Effector CD4-positive, alpha-beta T cell (primary cell): ENCODE measurements at regions not wholly inside any gene's neighbourhood (a gene's known extent, or its start where the extent isn't known, plus 50 kb on each side); places are given as distances from the start of the nearest gene placed in this dataset.

Experiments
- DNase-seq: peaks from one replicate; pipeline ENCODE4 v3.0.0-alpha.2; 2020

DNA sequence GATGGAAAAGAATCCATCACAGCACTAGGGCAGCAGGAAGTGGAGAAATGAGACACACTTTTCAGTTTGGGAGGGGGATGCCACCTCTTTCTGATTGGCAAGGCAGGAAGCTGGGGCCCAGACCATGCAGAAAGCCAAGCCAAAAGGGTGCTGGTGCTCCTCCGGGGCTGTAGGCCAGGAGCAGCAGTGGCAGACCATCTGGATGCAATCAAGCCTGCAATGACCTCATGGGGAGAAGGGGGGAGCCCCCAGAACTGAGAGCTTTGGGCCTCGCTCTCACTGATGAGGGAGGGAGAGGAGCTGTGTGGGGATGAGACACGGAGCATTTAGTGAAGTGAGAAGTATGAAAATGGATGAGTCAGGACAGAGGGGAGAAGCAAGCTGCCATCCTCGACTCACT lies 141.3 kb upstream of the NALF2 start:
- no peak for DNase-seq

DNA sequence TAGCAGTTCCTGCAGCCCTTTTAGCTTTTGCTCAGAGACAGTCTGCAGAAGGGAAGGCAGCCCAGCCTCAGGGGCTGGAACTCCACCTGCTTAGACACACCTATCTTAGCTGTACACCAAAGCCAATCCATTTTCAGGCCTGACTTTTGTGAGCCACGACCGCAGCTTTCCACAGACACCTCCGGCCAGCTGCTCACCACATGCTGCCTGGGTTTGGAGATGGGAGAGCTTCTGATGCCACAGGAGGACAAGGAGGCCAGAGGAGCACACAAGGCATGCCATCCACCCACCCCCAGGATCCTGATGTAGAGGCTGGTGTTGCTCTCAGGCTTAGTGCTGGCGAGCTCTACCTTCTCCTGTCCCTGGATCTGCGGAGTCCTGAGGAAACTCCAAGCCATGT lies 141.8 kb upstream of the NALF2 start:
- no peak for DNase-seq

DNA sequence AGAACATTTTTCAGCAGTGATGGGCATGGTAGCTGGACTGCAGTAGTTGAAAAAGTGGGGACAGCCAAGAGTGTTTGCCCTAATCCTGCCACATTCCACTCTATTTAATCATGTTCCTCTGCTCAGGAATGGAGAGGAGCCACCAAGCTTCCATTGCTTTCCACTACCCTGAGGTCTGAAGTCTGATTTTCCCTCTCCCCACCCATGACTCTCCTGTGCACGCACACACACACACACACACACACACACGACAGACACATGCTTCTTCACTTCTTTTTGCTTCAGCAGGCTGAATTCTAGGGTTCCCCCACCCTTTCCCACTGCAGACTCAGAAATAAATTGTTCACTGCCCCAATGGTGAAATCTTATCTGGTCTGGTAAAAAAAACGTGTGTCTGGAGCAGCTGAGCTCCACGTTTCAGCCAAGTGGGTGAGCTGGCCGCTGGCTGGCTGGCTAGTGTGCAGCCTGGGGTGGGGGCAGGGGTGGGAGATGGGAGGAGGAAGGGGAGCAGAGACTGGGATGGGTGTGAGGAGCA lies 142.7 kb upstream of the NALF2 start:
- DNase-seq, result no peak

DNA sequence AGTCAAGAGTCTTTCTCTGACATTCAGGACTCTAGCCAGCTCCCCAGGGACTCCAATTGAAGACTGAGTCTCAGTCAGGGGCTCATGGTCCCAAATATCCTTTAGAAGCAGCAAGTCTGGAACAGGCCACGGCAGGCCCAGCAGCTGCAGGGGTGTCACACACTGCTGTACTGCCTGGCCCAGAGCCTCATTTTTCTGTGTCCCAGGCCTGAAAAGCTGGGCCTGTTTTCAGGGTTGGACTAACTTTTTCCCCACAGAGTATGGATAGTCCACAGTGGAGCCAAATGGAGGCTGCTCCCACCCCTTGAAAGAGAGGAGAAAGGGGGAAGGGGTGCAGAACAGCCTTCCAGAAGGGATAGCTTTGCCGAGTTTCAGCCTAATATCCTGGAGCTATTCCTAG lies 146.8 kb upstream of the NALF2 start:
- DNase-seq, result no peak

DNA sequence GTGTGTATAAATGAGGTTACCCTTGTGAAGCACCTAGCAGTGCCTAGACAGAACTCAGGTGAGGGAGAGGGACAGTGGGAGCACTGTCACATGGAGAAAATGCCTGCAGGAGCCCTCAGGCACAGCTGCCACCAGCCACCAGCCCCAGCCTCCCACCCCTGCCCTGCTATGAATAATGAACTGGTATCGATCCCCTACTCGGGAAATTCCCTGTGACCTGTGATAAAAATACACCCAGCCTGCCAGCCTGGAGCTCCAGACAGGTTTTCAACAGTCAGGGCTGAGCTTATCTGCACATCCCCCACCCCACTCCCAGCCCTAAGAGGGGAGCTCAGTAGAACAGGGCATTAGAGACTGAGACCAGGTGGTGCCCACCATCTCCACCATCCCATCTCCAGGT lies 159.6 kb upstream of the PJA1 start:
- DNase-seq, result no peak

DNA sequence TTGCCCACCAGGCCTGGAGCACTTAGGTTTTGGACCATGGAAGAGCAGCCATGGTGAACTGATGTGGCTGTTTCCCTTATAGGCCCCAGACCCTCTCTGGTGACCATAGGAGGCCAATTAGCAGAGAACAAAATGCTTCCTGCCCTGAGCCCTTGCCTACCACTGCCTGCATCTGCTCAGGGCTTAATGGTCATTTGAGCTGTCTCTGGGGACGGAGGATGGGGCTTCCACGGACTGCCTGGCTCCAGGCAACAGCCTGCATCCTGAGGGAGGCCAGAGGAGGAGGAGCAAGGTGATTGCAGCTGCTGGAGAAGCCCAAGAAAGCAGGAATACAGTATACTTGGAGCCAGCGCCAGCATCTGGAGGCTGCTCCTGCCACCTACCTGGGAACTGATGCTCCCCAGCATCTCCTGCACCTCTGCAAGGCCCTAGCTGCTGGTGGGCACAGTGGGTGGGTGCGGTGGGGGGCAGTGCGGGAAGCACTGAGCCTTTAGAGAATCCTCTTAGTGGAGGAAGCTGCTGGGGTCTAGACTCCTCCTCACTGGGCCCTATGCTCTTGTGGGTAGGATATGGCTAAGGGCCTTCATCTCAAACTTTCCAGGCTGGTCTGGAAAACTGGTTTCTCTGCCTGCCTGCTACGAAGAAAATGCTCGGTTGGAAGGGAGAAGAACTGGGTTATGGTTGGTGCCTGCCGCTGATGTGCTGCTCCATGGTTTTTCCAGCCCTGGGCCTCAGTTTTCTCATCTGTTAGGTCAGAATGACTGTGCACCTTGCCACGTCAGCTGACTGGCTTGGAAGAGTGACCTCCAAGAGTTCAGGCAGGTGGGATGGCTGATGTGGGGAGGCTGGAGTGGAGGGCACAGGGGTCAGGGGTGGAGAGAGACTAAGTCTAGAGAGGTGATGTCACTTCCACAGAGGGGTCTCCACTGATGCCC lies 158.8 kb upstream of the PJA1 start:
- no peak for DNase-seq

DNA sequence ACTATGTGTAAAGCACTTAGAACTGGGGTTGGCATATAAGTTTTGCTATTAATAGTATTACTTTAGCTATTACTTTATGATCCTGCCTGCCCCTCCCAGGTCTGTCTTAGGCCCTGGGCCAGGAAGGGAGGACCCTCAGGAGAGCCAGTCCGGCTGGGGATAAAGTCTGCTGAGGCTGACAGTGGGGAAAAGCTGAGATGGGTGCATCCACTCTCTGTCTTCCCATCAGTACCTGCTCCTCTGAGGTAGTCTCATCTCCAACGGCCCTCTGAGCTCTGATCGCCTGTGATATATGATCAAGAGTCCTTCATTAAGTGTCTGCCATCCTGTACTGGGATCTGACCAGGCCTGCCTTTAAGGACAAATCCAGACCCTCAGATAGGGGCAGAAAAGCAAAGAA lies 156.5 kb upstream of the PJA1 start:
- no peak for DNase-seq

DNA sequence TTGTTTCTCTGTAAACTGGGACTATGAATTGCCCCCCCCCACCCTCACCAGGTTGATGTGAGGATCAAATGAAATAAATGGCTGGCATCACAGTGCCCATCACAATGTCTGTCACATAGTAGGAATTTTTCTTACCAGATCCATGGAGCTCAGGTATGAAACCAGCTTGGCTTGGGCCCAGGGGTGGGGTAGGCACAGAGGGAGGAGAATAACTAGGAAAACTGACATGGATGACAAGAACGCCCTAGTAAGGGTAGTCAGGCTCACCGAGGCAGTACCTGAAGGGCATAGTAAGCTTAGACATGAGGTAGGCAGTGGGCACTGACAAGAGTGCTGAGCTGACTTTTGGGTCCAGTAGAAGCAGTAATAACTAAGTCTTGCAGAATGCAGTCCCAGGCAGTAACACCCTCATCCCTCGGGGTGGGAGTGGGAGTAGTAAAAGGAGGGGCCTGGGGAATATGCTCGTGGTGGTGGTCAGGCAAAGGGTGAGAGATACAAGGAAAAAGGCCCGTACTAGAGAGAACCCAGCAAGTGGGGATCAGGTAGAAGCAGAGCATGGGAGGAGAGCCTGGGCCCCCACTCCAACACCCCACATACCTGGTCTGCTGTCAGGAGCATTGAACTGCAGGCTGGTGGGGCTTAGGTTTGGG lies 155.9 kb upstream of the PJA1 start:
- DNase-seq, result no peak

DNA sequence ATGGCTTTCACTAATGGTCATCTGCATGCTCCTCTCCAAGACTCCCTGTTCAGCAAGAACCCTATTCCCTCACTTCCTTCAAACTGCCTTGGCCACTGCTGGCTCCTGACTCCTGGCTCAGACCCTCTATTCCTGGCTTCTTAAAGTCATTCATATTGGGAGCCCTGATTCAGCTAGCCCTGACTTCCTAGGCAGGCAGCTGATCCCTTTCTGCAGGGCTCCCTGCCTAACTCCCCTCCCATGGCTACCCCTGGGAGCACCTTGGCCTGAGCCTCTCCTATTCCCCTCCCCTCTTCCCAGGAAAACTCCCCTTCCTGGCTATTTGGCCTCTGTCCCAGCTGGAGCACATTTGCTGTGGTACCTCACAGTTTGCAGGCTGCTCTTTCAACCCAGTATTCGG lies 154.9 kb upstream of the PJA1 start:
- DNase-seq, result no peak

DNA sequence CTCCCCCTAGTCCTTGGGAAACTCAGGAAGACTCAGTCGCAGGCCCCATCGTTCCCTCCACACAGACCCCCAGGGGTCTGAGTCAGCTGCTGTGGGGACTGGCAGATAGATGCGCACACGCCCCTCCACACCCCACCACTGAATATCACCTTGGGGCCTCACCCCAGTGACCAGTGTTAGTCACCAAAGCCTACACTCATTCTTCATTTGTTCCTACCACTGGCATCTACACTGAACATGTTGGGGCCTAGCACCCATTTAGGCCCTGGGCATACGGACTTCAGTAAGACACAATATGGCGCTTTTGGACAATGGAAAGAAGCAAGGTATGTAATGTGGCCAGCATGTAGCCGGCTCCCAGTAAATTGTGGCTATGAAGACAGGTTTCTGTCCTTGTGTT lies 154.1 kb upstream of the PJA1 start:
- no peak for DNase-seq

DNA sequence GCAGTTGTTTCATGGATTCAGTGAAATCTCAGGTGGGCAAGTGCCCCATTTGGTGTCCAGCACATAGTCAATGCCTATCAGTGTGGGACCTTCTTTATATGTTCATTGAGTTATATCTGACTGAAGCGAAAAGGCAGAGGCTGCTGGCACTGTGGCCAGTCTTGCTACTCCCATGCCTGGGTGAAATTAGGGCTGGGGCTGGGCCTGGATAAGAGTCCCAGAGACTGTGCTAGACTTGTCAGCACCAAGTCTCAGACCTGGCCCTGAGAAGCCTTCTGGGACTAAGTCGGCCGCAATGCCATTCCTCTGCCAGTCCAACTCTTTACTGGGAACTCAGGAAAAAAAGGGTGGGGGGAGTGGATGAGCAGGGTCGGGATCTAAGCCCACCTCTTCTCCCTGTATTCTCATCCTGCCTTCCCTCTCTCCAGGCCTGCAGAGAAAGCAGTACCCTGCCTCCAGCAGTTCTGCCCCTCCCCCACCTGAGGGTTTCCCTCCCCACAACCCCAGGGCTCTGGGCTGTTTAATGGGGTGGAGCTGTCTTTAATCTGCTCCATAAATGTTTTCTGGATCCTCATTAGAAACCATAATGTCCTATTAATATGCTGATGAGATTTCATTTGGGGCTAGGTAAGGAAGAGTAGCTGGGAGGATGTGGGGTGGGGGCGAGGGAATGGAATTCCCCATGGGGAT lies 153.5 kb upstream of the PJA1 start:
- no peak for DNase-seq

DNA sequence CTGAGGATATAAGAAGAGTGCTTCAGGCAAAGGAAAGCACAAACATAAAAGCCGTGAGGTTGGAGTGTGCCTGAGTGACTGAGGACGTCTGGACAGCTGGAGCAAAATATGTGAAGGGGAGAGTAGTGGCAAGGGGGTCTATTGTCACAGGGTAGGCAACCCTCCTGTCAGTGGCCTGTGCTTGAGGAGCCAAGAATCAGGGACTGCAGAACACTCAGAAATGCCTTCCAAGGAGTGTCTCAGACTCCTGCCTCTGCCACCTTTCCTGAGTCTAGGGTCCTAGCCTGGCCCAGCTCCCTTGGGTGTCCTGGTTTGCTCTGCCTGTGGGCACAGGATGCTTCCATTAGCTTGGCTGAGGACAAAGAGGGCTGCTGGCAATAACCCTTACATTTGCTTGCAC lies 152.5 kb upstream of the PJA1 start:
- no peak for DNase-seq

DNA sequence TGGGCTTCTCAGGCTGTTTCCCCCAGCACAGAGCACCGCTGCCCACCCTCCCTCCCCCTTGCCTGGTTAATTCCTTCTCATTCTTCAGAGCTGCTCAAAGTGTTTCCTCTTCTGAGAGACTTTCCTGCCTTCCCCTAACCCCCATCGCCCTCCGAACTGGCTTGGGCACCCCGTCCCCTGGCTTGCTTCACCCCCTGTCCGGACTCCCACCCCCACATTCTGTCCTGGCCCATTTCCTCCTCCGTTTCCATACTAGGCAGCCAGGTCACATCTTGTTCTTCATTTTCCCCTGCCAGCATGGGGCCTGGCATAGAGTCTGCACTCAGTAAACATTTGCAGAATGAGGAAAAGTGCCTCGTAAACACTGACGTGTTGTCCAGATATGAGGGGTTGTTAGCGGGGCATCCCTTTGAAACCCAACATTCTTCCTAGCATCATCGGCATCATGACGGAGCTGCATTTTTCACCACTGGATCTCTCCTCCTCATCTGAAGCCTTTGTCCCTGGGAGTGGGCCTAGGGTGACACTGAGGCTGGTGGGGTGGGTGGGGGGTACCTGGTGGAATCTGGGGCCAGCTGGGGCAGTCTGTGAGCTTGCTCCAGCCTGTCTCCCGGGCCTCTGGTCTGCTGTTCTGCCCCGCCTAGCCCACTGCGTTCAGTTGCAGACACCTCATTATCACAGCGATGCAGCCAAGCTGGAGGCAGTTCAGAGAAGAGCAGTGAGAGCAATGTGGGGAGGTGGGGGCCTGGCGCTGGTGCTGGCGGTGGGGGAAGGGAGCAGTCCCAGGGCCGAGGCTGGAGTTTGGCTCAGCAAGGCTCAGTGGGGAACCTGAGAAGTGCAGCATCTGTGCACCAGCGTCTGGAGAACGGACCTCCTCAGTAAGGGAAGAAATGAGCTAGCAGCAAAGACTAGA lies 149.4 kb upstream of the PJA1 start:
- no peak for DNase-seq

DNA sequence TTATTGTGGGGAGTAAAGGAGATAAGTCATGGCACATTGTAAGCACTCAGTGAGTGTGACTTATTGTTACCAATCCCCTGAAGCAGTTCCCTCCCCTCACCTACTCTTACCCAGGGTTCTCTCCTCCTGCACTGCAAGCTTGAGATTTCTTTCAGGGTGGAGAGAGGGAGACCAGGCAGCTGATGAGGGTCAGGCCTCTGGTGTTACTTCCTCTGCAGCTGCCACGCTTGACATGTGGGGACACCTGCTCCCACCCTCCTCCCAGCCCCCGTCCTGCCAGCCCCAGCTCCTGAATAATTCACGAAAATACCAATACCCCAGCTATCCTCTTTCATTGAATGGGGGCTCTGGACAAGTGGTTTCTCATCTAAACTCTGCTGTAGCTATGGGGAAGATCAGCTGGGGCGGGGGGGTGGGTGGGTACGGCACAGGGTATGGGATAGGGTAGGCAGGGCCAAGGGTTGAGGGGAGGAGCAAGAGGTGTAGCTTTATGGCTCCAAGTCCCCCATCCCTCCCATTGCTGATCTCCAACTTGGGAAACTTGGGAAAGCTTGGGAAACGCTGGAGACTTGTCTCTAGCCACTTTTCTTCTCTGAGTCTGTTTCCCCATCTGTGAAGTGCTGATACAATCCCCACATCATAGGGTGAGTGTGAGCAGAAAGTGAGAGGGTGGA lies 148.5 kb upstream of the PJA1 start:
- DNase-seq, result no peak

DNA sequence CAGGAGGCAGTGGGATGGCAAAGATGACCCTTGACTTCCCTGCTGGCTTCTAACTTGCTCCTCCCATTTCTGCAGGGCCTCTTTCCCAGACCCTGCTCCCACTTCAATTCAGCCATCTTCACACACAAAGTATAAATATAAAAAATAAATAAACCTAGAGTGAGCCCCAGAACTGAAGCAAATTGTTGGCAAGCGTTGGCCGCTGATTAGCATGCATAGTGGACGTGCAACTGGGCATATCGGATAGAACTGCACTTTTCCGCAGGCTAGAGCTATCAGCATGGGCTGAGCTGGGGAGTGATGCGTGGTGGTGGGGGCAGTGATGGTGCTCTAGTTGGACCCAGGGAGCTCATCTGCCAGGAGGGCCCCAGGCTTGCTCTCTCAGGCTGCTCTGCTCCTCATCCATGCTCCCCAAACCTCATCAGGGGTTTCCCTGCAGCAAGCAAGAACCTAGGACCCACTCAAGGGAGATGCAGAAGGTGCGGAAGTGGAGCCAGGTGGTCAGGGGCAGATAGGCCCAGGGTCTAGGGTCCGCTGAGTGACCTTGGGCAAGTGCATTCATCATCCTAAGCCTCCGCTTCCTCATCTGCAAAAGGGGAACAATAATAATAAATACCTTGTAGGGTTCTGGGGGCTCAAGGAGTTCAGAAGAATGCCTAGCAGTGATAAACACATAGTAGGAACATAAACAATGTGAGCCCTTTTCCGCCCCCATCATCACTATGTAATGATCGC lies 146.8 kb upstream of the PJA1 start:
- DNase-seq, result no peak

DNA sequence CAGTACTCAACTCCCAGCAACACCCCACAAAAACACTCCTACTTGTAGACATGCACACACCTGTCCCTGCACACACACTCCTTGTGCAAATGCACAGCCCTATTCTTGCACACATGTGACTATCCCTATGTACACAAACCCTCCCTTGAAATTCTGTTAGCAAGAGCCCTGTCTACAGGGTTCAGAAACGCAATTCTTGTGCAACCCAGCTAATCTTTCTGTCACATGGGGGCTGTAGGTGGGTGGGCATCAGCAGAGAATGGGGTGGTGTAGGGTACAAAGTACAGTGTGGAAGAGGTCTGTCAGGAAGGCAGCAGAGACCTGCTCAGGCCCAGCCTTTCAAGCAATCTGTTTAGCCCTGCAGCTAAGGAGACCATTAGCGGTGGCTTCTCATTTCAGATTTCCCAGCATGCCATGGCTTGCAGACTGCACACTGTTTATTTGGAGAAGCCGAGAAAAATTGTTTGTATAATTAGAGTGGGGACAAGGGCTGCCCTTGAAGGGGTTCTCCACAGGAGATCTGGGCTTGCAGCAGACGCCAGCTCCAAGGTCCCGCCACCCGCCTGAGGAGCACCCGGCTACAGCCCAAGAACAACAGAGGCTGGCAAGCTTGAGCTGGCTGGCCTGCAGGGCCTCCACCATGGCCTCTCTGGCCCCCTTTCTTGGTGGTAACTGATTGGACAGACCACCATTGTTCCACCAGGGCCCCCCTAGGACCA lies 144.0 kb upstream of the PJA1 start:
- DNase-seq, result no peak

DNA sequence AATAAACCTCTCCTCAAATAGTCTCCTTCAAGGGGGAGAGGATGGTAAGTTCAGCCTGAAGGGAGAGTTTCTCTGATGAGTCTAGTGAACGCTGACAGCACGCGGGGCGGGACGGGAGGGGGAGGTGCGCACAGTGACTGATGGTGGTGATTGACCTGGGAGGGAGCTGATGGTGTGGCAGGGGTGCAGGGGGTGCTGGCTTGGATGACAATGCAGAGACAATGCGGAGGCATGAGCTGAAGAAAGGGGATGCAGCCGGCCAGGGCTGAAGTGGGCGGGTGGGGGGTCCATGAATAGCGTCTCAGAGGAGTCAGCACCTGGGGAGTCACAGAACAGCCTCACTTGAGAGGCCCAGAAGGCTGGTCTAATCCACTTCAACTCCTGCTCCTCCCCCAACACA lies 142.5 kb upstream of the PJA1 start:
- no peak for DNase-seq

DNA sequence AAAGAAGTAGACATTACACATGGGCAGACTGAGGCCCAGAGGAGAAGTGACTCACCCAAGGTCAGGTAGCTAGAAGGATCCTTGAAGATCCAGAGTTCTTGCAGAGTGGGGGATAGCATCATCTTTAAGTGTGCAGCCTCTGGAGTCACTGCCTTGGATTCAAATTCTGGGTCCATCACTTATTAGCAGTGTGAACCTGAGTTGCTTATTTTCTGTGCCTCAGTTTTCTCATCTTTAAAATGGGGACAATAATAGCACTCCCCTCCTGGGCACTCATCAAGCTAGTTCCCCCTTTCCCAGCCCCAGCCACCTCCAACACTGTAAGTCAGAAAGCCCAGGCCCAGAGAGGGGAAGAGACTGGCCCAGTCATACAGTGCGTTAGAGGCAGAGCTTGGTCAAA lies 141.8 kb upstream of the PJA1 start:
- DNase-seq, result no peak

DNA sequence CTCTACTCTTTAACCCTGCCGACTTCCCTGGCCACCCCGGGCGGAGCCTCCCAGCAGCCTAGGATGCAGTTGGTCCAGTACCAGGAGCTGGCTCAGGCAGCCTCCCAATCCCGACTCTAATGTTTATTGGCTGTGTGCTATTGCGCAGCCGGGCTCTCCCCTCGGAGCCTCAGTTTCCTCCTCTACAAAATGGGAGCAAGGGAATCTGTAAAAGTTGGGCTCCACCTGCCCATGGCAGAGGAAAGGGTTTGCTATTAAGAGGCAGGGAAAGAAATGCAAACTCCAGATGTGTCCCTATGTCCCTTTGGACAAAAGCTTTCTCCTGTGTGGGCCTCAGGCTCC lies 140.8 kb upstream of the PJA1 start:
- DNase-seq, result no peak

DNA sequence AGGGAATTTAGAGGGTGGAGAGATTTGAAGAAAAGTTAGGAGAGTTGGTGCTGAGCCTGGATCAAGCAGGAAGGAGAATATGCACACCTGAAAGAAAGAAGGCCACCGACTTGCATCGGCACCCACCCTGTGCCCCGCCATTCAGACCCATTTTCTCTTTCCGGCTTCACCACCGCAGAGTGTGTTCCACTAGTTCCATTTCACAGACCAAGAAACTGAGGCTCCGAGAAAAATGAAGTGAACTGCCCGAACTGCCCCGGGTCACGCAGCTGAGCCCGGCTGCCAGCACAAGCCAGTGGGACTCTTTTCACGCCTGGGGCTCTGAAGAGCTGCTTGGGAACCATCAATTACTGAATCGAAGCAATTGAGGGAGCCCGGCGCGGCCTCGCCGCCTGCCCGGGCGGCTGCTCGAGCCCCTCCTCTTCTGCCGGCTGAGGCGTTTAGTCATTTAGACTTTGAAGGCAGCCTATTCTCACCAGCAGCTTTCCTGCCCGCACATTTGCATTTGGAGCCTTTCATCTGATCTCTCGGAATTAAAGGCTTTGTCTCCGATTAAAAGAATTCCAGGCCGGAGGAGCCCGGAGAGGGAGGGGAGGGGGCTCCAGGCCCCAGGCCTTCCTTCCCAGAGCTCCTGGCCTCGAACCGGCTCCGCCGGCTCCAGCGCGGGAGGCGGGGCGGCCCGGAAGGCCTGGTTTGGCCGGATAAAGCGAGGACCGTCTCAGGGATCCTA lies 140.2 kb upstream of the PJA1 start:
- no peak for DNase-seq
